ENCODE measurements at regions not wholly inside any gene's neighbourhood (a gene's known extent, or its start where the extent isn't known, plus 50 kb on each side); places are given as distances from the start of the nearest gene placed in this dataset.

GRCh38 chr20:52446421-52447224 is 255.0 kb upstream of the ZFP64 start:
- 77% methylated on average over 10 of the region's 14 CpGs for WGBS (ENCODE audit: insufficient coverage)
- Histone ChIP-seq H4K20me1 (ENCODE audit: insufficient read depth, low read length) (no peaks in the 10 kb centered on the region), H3K4me2 (replicated peaks; ENCODE audit: extremely low read depth, low read length, poor library complexity, severe bottlenecking) (no peak overlapping the region), H2AFZ (ENCODE audit: insufficient read depth, low read depth, low read length, poor library complexity, severe bottlenecking) (no peak overlapping the region), H3K9ac (ENCODE audit: insufficient read depth, low read length, poor library complexity, severe bottlenecking) (no peak overlapping the region), H3K36me3 (replicated peaks in 1 of 2; ENCODE audit: control insufficient read depth in 1 of 2, insufficient read depth in 2 of 2, low read length in 2 of 2) (no peaks in the 10 kb centered on the region), H3K9me3 (replicated peaks in 1 of 2; ENCODE audit: control insufficient read depth in 1 of 2, insufficient read depth in 1 of 2, low read length in 2 of 2) (no peaks in the 10 kb centered on the region), H3K27me3 (ENCODE audit: control insufficient read depth in 2 of 2, insufficient read depth in 2 of 2, low read length in 2 of 2) (peaks cover 0 to 2% of the 10 kb centered on the region in 2 donors), H3K79me2 (ENCODE audit: insufficient read depth, low read length) (no peaks in the 10 kb centered on the region), H3K27ac (ENCODE audit: low read depth in 1 of 2, low read length in 2 of 2) (no peak overlapping the region), H3K4me1 (ENCODE audit: control insufficient read depth in 1 of 2, insufficient read depth in 2 of 2, low read length in 2 of 2) (no peaks in the 10 kb centered on the region), H3K4me3 (replicated peaks in 1 of 3; ENCODE audit: low read depth in 2 of 3, low read length in 3 of 3) (no peak overlapping the region)
- Mint-ChIP-seq H3K9me3 (peaks cover 0 to 1% (median 0%) of the 10 kb centered on the region in 7 donors), H3K36me3 (no peaks in the 10 kb centered on the region), H3K4me3 (no peak overlapping the region), H3K27ac (no peak overlapping the region), H3K4me1 (peaks cover 2% of the 10 kb centered on the region), H3K27me3 (ENCODE audit: low read depth in 3 of 3) (peaks cover 4 to 6% (median 4%) of the 10 kb centered on the region in 3 donors)
- no peak for TF ChIP-seq CTCF (IDR thresholded peaks at IDR 0.05)
- no peak for DNase-seq
- intact Hi-C loops (cut with micrococcal nuclease): no loop called here

GRCh38 chr20:52444455-52444854 is 252.9 kb upstream of the ZFP64 start:
- Mint-ChIP-seq H3K9me3 (no peaks in the 10 kb centered on the region), H3K36me3 (no peaks in the 10 kb centered on the region), H3K4me3 (no peak overlapping the region), H3K27me3 (ENCODE audit: low read depth in 3 of 3) (peaks cover 4 to 6% (median 4%) of the 10 kb centered on the region in 3 donors), H3K27ac (no peak overlapping the region), H3K4me1 (peaks cover 2% of the 10 kb centered on the region)
- Histone ChIP-seq H3K4me3 (replicated peaks in 1 of 3; ENCODE audit: low read depth in 2 of 3, low read length in 3 of 3) (no peak overlapping the region), H3K27ac (ENCODE audit: low read depth in 1 of 2, low read length in 2 of 2) (no peak overlapping the region), H4K20me1 (ENCODE audit: insufficient read depth, low read length) (no peaks in the 10 kb centered on the region), H3K36me3 (replicated peaks in 1 of 2; ENCODE audit: control insufficient read depth in 1 of 2, insufficient read depth in 2 of 2, low read length in 2 of 2) (no peaks in the 10 kb centered on the region), H3K4me1 (ENCODE audit: control insufficient read depth in 1 of 2, insufficient read depth in 2 of 2, low read length in 2 of 2) (no peaks in the 10 kb centered on the region), H3K9ac (ENCODE audit: insufficient read depth, low read length, poor library complexity, severe bottlenecking) (no peak overlapping the region), H3K27me3 (ENCODE audit: control insufficient read depth in 2 of 2, insufficient read depth in 2 of 2, low read length in 2 of 2) (peaks cover 0 to 2% of the 10 kb centered on the region in 2 donors), H3K79me2 (ENCODE audit: insufficient read depth, low read length) (no peaks in the 10 kb centered on the region), H2AFZ (ENCODE audit: insufficient read depth, low read depth, low read length, poor library complexity, severe bottlenecking) (no peak overlapping the region), H3K9me3 (replicated peaks in 1 of 2; ENCODE audit: control insufficient read depth in 1 of 2, insufficient read depth in 1 of 2, low read length in 2 of 2) (no peaks in the 10 kb centered on the region), H3K4me2 (replicated peaks; ENCODE audit: extremely low read depth, low read length, poor library complexity, severe bottlenecking) (no peak overlapping the region)
- no CpG with 5 or more reads among the region's 1 CpG for WGBS (ENCODE audit: insufficient coverage)
- no peak for TF ChIP-seq CTCF (IDR thresholded peaks at IDR 0.05)
- no peak for DNase-seq
- intact Hi-C loops (cut with micrococcal nuclease): no loop called here

Measured in CD14-positive monocyte (primary cell).